Uterus (tissue), 2 donors: ENCODE measurements at regions not wholly inside any gene's neighbourhood (a gene's known extent, or its start where the extent isn't known, plus 50 kb on each side); places are given as distances from the start of the nearest gene placed in this dataset.

Source experiments
- CTCF ChIP-seq, 4 experiments: fragments of 200-600 bp in 2 of 4; fragments of 450-650 bp in 2 of 4; sonication (generic) in 2 of 4; IDR thresholded peaks; one replicate each; pipeline ENCODE4 v1.5.1; 2016 to 2019; ENCODE audit warnings: antibody characterized with exemption in 4 of 4, mild to moderate bottlenecking in 2 of 4, moderate library complexity in 1 of 4
- POLR2A ChIP-seq, 2 donors: fragments of 450-650 bp; IDR thresholded peaks; one replicate each; pipeline ENCODE4 v1.6.1; 2016; ENCODE audit warnings: antibody characterized with exemption in 2 of 2, mild to moderate bottlenecking in 1 of 2, moderate library complexity in 1 of 2

GRCh38 chr4:19092797-19093196, 1071.2 kb upstream of the LCORL start:
- TF ChIP-seq POLR2A (IDR thresholded peaks at IDR 0.05) (no peak), CTCF (IDR thresholded peaks at IDR 0.05) (no peak)
